GM20000 (cell line): ENCODE measurements at regions not wholly inside any gene's neighbourhood (a gene's known extent, or its start where the extent isn't known, plus 50 kb on each side); places are given as distances from the start of the nearest gene placed in this dataset.

Experiments
- DNase-seq: peaks from one replicate; pipeline ENCODE4 v3.0.0; 2012; ENCODE audit warnings: low spot score
- TF ChIP-seq, protein P1 (sequence below): IDR thresholded peaks from 2 replicates; pipeline ENCODE4 v1.5.1; 2012; ENCODE audit warnings: mild to moderate bottlenecking, control low read depth; ENCODE audit errors: extremely low read depth, missing control alignments

DNA sequence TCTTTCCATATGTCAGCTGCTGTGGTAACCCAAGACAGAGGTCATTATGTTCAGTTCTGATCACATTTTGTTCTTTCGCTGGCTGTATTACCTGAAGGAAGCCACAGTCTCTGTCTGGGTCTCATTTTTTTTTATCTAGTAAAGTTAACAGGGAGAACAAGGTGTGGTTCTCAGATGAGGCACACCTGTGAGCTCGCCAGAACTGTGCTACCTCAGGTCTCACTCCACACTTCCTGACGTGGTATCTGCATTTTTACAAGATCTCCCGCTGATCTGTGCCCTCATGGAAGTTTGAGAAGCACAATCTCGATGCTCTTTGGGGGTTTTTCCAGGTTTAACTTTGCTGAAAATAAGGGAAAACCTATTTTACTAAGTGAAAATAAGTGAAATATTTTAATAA, 169.5 kb upstream of the CENPW start:
- TF ChIP-seq, protein P1, sequence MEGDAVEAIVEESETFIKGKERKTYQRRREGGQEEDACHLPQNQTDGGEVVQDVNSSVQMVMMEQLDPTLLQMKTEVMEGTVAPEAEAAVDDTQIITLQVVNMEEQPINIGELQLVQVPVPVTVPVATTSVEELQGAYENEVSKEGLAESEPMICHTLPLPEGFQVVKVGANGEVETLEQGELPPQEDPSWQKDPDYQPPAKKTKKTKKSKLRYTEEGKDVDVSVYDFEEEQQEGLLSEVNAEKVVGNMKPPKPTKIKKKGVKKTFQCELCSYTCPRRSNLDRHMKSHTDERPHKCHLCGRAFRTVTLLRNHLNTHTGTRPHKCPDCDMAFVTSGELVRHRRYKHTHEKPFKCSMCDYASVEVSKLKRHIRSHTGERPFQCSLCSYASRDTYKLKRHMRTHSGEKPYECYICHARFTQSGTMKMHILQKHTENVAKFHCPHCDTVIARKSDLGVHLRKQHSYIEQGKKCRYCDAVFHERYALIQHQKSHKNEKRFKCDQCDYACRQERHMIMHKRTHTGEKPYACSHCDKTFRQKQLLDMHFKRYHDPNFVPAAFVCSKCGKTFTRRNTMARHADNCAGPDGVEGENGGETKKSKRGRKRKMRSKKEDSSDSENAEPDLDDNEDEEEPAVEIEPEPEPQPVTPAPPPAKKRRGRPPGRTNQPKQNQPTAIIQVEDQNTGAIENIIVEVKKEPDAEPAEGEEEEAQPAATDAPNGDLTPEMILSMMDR: no peak
- no peak for DNase-seq

DNA sequence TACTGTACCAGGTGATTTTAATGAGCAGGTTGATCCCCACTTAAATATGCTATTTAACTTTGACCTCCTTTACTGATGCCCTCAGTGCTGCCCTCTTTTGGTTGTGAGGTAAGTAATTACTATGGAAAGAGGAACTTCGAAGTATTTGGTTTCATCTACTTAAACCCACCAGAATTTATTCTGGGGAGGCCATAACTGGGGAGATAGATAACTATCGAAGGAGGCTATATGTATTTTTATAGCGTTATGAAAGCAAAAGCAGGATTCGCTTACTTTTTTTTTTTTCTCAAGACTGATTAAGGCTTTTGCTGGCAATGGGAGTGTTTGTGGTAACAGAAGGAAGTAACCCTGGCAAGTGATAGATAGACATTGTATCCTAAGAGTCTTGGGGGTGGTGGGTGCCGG, 168.9 kb upstream of the CENPW start:
- DNase-seq: peak; percentile 40

DNA sequence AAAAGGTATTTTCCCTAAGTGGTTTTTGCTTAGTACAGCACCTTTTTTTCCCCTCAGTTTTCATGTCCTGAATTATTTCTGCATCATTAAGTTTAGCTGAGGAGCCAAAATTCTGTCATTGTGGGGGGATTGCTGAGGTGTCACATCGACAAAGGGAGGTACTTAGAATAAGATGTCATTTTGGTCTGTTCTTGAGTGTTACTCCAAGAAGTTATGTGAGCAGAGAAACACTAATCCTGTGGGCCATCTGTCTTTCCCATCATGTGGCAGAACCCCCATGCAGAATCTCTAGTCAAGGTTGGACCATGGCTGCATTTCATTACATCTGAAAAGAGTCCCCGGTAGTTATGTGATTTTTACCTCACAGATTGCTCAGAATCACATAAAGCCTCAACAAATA, 167.8 kb upstream of the CENPW start:
- DNase-seq: no peak
- TF ChIP-seq, protein P1: no peak

More for the DNA sequence above, 168.9 kb upstream of the CENPW start:
- TF ChIP-seq, protein P1: peak; percentile 49

DNA sequence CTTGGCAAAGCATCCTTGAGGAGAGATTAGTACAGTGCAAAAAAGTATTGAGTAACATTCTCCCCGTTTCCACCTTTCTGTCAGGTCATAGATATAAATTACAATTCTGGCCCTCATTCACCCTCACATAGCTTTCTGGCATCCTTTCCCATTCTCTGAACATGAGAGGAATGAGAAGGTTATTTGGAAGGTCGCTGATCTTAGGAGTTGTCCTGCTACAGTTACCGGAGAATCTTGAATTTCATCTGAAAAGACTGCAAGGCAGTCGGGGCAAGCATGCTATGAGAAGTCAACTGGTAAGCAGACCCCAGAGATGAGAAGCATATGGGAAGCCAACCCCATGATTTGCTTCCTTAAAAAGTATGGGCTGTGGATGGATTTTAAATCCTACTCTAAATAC, 166.7 kb upstream of the CENPW start:
- DNase-seq: no peak
- TF ChIP-seq, protein P1: no peak

DNA sequence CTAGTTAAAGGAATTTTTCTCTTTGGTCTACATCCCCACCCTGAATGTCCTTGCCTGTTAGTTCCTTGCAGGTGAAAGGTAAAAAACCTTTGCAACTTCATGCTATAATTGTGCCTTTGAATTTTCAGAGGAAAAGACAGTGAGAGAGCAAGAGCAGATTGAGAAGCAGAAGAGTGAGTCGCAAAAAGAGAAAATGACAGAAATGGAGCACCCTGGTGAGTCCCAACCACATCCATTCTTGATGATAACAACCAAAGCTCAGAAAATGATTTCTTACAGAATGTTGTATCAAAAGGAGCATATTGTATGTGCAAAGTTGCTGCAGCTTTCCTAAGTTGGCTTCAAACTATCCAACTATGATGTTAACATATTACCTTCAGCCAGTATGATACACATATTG, 165.2 kb upstream of the CENPW start:
- TF ChIP-seq, protein P1: no peak
- no peak for DNase-seq

DNA sequence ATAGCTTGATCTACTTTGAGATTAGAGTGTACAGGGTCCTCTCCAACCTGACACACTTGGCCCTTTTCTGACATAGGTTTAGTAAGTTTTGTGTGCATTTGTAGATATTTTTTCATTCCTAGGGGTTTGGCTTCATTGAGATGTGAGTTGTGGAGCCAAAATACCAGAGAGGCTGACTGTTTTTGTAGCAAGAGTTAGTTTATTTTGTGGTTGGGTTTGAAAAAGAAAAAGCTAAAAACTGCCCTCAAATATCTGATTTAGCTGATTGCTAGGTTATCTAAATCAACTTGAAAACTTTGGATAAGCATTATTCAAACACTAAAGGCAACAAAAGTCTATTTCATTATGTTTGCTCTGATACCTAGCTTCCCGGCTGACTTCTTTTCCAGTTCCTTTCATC, 164.7 kb upstream of the CENPW start:
- no peak for DNase-seq
- TF ChIP-seq, protein P1: no peak

DNA sequence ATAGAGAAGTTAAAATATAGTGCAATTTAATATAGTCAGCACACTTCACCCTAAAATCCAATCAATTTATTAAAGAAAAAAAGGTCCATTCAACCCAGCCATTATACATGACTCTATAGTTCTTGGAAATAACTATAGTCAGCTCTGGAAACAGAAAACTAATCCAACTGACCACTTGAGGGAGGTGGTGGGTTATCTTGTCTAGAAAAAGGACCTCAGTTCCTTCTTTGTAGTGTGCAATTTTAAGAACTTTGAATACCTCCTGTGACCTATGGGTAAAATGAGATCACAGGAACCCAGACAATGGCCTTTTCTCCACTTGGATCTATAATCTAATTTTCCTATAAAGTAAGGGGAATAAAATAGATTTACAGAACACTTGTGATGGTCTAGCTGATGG, 163.6 kb upstream of the CENPW start:
- TF ChIP-seq, protein P1: no peak
- no peak for DNase-seq
